ENCODE measurements at regions not wholly inside any gene's neighbourhood (a gene's known extent, or its start where the extent isn't known, plus 50 kb on each side); places are given as distances from the start of the nearest gene placed in this dataset.
"Not testable (repeated sequence)": the region's sequence is repeated elsewhere in the genome, so short reads cannot be mapped to it uniquely, and the experiment has no call there.

DNA sequence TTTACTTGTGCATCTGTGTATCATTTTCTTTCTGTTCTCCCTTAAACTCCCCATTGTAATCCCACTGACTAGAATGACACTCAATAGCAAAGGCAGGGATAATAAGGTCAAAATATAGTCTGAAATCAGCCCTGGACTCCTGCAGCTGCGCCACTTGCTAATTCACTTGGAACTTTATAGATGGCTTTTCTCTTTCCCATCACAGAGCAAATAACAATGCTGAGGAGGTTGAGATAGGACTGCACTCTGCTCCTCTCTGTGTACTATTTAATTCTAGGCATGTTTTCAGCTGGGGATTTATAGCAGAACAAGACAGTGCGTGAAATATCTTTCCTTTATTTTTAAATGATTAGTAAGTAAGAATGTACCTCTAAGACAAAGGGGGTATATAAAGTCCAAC is 324.2 kb downstream of the LNPK start:
- no peak for DNase-seq

DNA sequence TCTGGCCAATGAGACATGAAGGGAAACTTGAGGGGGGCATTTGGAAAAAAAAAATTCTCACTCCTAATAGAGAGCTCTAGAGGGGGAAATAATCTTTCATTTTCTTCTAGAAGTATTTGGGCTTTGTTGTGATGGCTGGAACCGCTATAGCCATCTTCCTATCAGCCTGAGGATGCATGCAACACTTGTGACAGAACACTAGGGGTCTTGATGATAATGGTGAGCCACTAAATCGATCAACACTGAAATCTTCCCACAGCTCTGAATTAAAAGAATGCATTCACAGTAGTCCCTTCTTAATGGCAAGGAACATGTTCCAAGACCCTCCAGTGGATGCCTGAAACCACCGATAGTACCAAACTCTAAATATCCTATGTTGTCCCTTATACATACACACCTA is 325.3 kb downstream of the LNPK start:
- DNase-seq: no peak

DNA sequence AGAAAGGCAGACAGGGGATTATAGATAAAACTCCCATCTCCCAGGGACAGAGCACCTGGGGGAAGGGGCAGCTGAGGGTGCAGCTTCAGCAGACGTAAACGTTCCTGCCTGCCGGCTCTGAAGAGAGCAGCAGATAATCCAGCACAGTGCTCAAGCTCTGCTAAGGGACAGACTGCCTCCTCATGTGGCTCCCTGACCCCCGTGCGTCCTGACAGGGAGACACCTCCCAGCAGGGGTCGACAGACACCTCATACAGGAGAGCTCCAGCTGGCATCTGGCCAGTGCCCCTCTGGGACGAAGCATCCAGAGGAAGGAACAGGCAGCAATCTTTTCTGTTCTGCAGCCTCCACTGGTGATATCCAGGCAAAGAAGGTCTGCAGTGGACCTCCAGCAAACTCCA is 333.3 kb downstream of the LNPK start:
- not testable (repeated sequence) for DNase-seq

DNA sequence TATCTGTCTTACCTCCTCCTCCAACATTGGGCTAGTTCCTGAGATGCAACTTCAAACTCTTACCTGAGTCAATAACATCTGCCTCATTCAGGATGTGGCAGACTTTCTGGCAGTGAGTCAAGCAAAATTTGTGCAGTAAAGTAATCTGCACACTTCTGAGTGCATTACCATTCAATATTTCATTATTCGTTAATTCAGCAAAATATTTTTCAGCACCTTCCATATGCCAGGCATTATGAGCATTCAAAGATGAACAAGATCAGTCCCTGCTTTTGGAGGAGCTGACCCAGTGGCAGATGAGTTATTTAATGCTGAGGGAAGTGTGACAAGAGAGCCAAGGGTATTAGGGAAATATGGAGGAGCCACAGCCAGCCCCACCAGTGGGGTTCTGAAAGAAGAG is 339.7 kb downstream of the LNPK start:
- DNase-seq: no peak

DNA sequence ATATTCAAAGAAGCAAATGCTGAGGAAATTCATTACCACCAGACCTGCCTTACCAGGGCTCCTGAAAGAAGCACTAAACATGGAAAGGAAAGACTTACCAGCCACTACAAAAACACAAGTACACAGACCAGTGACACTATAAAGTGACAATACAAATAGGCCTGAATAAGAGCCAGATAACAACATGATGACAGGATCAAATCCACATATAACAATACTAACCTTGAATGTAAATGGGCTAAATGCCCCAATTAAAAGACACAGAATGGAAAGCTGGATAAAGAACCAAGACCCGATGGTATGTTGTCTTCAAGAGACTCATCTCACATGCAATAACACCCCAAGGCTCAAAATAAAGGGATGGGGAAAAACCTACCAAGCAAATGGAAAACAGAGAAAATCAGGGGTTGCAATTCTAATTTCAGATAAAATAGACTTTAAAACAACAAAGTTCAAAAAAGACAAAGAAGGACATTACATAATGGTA is 353.4 kb downstream of the LNPK start:
- no peak for DNase-seq

DNA sequence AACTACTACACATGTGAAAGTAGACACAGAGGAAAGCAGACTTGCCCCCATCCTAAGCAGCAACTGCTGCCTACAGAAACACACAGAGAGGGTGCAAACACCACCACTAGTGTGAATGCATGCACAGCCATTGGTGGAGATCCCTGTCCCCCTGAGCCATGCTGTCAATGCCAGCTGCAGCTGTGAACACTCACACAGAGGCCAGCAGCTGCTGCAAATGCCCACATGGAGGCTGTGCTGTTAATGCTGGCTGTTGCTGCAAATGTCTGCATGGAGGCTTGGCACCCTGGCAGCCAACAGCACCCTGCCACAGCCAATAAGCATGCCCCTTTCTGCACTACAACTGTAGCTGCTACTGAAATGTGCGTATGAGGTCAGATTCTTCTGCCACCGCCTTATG is 355.0 kb downstream of the LNPK start:
- DNase-seq: no peak

DNA sequence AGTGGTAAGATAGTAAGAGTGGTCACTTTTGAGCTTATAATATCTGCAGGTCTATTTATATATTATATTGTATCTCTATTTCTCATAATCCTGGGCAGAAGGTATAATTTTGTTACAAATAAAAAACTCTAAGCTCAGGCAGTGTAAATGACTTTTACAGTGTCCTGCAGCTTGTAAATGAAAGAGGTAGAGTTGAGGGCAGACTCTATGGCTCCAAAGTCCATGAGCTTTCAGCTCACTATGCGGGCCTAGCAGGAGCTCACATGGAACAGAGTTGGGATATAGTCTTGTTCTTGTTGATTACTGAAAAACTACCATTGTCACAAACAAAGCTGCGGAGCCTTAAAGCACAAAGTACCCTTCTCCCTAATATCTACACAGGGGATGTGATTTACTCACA is 361.4 kb downstream of the LNPK start:
- no peak for DNase-seq

DNA sequence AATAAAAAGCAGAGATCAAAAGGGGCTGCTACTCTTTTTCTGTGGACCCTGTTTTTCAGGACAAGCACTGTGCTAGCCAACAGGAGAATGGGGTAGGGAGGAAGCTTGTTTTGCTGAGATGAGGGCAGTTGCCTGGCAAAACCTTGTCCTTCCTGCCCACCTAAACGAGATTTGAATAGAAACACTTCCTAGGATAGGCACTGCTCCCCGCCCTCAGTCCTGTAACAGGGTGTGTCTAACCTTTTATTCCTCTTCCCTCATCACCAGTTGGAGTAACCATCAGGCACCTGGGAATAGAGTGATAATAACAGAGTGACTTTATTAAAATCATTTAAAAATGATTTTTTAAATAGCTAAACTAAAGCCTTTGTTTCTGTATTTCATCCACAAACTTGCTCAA is 368.8 kb downstream of the LNPK start:
- no peak for DNase-seq

DNA sequence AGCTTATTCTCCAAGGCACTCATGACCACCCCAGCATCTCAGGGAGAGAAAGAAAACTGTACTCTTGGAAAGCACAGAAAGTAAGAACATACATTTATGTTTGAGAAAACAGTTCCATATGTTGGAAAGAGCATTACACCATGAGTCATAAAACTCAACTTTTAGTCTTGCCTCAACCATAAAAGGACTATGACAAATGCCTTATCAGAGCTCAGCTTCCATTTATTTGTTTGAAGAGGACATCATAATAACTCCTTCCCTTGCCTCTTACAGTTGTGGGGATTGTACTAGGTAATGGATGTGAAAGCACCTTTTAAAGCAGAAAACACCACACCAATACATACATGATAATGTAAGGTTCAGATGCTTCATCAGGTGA is 370.8 kb downstream of the LNPK start:
- DNase-seq: no peak

DNA sequence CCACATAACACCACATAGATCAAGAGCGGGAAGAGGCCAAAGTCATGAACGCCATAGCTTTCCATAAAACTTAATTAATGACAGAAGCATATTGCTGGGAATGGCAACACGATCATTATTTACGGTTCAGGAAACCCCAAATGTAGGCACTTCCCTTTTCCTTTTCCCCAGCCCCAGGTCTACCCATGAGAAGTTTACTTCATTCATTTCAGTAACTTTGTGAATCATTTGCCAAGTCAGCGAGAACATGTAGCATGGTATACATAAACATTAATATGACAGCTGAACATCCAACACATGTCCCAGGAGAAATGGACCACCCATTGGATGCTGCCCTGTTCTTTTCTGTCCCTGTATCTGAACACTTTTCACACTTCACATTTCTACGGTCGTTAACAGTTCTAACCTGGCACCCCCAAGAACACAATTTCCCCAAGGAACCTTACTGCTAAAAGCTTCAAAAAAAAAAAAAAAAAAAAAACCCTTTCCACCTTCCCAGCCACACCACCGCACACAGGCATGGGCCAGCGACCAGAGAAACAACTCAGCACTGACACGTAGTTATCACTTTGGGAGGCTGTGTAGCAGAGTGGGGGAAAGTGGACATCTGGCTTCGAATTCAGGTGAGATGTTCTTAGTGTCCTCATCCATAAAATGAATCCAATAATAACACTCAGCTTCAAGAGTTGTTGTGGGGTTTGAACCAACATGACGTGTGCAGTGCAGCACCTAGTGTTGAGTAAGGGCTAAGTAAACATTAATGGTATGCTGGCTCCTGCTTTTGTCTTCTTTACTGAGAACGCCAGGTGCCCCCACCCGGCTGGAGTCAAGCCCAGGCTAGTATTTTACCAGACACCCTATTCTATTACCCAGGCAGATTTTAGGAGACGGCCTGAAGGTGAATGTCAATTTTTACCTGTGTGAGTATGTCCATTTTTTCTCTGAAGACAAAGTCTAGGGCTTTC is 371.5 kb downstream of the LNPK start:
- no peak for DNase-seq

DNA sequence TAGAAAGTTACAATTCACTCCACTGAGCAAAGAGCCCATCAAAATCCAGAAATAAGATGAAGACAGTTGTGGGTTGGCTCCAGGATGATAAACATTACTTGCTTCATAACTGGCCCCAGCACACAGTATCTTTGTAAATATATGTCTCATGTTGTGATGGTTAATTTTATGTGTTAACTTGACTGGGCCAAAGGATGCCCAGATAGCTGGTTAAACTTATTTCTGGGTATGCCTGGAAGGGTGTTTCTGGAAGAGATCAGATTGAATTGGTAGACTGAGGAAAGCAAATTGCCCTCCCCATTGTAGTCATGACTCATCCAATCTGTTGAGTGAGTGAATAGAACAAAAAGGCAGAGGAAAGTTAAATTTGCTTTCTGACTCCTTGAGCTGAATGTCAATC is 373.8 kb downstream of the LNPK start:
- no peak for DNase-seq

DNA sequence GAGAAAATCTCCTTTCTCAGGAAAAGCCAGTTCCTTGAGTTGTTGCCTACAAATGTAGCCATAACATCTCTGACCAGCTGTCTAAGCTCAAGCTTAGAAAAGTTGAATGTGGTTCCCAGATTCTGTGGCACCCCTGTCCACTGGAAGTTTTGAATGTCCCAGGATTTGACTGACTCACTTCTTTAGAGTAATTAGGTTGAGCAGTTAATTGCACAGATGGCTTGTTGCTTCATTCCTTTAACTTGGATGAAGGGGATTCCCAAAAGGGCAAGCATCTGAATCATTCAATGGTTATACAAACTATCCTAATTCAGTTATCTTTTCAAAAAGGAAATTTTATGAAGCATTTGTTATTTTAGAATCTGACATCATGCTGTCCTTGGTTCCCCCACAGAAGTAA is 374.7 kb downstream of the LNPK start:
- no peak for DNase-seq

DNA sequence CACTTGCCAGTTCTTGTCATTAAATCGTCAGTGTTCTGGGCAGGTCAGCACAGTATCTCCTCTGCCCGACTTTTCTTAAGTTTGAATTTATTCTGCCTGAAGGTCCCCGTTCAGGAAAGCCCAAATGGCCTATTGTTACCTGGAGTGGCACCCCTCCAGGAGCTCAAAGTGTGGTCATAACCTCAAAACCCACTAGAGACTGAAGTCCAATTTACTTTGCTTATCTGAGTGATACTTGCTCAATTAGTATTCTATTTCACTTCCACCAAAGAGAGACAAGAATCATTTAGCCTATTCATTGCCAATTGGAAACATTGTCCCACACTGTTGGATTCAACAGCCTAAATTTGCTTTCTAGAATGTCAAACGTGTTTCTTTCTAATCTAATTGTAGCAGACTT is 375.3 kb downstream of the LNPK start:
- DNase-seq: no peak

DNA sequence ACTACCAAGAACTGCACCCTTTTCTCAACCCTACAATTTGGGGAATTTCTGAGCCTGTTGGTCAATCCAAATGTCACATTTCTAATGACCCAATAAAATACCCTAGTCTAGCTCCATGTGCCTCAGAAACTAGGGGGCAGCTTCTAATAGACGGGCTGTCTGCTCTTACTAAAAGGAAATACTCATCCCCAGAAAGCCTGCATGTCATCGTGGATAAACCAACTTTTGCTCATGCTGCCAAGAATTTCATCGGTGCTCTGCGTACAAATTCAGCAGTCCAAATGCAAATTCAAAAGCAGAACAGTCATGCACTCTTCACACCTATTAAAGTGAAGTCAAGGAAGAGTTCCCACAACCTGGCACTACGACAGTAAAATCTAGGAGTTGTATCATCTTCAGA is 377.3 kb downstream of the LNPK start:
- no peak for DNase-seq

DNA sequence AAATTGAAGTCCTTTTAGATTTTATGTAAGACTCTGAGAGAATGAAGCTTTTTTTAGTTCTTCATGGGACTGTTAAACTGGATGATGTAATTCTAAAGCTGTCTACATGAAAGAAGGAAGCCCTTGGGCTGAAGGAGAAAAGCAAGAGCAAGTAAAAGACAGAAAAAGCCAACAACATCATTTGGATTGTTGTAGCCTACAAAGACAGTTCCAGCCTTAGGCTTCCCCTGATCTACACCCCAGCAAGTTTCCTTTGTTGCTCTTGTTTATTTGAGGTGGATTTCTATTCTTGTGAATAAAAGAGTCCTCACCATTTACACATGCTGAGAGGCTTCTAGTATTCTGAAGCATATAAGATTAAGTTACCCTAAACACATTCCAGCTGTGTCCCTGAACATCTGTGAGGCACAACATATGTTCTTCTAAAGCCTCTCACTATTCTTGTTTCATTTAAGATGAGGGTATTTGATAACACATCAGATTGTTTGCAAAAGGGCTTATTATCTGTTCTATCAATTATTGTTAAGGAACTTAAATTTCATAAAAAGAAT is 377.8 kb downstream of the LNPK start:
- no peak for DNase-seq

DNA sequence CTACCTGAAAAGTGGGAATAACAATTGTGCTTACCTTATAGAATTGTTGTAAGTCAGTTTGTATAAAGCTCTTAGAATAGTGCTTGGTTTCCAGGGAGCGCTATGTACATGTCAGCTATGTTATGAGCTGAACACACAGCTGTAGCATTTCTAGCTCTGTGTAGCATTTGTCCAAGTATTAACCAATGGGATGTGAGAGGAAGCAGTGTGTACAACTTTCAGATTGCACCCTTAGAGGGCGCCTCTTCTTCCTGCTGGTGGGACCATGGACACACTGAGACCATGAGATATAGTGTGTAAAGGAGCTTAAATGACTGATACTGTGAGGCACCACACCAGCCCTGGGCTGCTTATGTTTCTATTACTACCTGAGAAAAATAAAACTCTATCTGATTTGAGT is 380.2 kb downstream of the LNPK start:
- no peak for DNase-seq

DNA sequence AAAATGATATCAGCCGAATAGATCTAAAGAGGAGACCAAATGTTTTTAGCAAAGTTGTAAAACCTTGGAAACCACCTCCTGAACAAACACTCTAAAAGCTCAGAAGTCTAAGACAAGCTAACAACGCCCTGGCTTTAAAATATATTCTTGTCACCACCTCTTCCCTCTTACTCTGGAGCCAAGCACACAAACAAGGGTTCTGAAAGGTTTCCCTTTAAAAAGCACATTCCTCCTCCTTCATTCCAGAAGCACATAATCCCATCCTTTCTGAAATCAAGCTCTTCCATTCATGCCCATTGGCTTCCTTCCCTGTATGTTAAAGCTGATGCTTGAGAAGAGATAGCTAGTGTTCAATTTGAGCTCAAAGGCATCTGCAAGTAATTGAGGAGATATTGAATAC is 382.0 kb downstream of the LNPK start:
- no peak for DNase-seq

DNA sequence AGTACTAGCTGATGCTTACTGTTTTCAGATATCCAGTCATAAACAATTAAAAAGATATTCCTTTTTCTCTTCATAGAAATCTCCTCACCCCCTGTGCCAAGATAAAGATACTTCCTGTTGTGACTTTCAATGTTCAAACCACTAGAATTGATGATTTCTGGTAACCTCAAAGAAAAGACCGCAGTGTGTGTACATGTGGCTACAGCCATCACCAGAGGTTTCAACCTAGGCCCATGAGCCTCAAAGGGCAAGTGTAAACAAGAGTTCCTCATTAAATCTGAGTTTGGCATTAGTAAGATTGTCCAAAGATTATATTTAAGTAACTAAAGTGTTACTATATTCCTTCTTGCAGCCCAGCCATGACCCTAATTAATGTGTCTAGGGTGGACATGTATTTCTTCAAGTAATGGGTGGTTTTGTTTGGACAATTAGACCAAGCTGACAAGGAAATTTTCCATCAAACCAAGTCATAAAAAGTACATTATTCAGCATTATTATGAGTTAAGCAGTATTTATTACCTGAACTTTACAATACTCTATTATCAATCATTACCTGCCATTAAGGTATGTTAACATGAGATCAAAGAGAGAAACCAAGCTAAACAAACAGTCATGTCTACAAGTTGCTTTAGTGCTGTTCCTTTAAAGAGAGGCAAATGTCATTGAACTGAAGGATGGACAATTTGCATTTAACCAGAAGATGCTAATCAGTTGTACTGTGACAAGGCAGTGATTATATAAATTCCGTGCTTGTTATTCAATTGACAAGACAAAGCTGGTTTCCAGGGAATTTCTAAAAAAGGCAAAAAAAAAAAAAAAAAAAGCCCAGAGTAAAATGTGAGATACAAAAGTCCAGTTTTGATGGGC is 382.7 kb downstream of the LNPK start:
- no peak for DNase-seq

DNA sequence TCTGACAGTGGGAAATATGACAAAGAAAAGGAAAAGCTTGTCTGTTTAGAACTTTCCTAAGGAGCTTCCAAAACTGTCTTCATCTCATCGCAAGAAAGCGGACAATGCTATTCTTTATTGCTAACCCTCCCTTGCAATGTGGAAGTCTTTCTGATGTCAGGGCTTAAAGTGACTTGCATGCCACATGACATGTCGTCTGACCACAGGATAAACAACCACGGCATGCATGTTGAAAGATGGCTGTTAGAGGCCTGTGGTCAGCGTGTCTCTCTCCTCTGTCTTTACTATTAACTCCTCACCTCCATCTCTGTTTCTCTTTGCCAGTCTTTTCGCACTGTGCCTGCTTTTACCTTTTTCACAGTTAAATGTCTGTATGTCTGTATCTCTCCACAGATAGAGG is 389.8 kb downstream of the LNPK start:
- DNase-seq: no peak

DNA sequence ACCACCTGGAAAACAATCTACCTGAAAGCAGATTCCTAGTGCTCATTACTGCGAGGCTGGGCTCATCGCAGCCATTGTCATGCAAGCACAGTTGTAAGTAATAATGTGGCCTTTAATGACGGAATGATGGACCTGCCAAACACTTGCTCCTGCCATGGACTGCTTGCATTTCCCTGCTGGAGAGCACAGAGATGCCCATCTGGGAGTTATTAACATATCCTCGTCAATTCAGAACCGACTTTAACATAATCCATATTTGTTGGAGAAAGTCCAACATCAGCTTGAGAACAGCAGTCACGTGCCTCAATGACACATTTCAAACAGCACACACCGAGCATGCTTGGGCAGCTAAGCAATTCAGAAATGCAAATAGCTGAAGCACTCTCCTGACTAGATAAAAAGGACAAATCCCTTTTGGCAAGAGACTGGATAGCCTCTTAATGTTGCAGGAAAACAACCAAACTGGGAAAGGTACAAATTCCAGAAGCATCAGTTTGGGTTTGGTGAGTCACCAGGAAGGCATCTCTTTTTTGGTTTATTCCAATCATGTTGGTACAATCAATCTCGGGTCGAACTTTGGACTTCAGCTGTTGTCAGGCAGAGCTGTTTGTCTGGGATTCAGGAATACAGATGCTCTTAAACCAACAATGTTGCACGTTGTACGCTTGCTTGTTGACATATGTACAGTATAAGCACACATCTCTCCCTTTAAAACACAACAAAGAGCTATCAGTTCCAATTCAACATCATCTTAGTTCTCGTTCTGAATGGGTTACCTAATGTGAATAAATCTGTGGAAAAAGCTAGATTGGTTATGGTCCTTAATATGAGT is 395.8 kb downstream of the LNPK start:
- no peak for DNase-seq

DNA sequence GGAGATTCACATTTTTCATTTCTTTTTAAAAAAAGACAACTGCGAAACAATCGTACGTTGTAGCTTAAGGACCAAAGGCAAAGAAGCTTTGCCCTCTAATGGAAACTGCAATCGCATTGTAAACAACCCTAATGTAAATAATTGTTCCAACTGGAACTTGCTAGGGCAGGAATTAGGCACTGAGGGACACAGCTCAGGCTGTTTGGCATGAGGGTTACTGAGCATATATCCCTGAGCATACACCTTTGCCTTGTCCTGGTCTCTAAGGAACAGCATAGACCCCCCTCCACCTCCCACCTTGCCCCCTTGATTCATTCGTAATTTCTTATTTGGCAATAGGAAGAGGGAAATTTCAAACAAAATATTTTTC is 396.4 kb downstream of the LNPK start:
- no peak for DNase-seq

DNA sequence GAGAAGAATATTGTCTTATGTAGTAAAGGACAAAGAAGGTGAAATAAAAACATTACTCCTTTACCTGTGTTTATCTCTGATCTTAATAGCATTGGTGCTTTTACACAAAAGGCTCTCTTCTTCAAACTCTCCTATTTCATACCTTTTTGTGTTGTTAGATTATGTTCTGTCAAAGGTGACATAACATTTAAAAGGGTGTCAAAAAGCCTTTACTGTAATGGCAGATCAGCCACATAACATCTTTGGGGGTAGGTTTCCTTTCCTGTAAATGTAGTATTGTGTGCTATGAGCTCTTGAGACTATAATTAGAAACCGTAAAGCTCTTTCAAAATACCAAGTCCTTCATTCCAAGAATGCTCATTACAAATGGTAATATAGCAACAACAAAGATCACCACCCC is 400.1 kb downstream of the LNPK start:
- DNase-seq: no peak

Data from dermis blood vessel endothelial cell (primary cell).